Smooth muscle cell (in vitro differentiated cells): ENCODE measurements at regions not wholly inside any gene's neighbourhood (a gene's known extent, or its start where the extent isn't known, plus 50 kb on each side); places are given as distances from the start of the nearest gene placed in this dataset.

Experiments
- DNase-seq: peaks from one replicate; lab custom pipeline; 2025; ENCODE audit not compliant: unreplicated experiment; lab: John Stamatoyannopoulos, UW
- H2AFZ ChIP-seq: fragments of 200-600 bp; sonication (generic); 2 replicates; pipeline ENCODE4 v1.6.0; 2016; ENCODE audit warnings: antibody characterized with exemption, low read depth, mild to moderate bottlenecking
- H3F3A ChIP-seq: fragments of 200-600 bp; sonication (generic); 2 replicates; pipeline ENCODE4 v1.6.0; 2017; ENCODE audit warnings: antibody characterized with exemption, low read depth
- H3K27ac ChIP-seq: fragments of 200-600 bp; sonication (generic); 2 replicates; pipeline ENCODE4 v1.5.1; 2016; ENCODE audit warnings: low read depth, mild to moderate bottlenecking
- H3K27me3 ChIP-seq: fragments of 200-600 bp; sonication (generic); 2 replicates; pipeline ENCODE4 v1.6.1; 2016; ENCODE audit warnings: low read depth, mild to moderate bottlenecking
- H3K36me3 ChIP-seq: fragments of 200-600 bp; sonication (generic); 2 replicates; pipeline ENCODE4 v1.5.1; 2016; ENCODE audit warnings: low read depth
- H3K4me1 ChIP-seq: fragments of 200-600 bp; sonication (generic); 2 replicates; pipeline ENCODE4 v1.5.1; 2016; ENCODE audit warnings: low read depth
- H3K4me2 ChIP-seq: fragments of 200-600 bp; sonication (generic); 2 replicates; pipeline ENCODE4 v1.6.0; 2016; ENCODE audit warnings: mild to moderate bottlenecking
- H3K4me3 ChIP-seq: fragments of 200-600 bp; sonication (generic); 2 replicates; pipeline ENCODE4 v1.5.1; 2016; ENCODE audit warnings: mild to moderate bottlenecking
- H3K79me2 ChIP-seq: fragments of 200-600 bp; sonication (generic); 2 replicates; pipeline ENCODE4 v1.6.0; 2016; ENCODE audit warnings: low read depth, mild to moderate bottlenecking
- H3K9ac ChIP-seq: fragments of 200-600 bp; sonication (generic); 2 replicates; pipeline ENCODE4 v1.6.0; 2016; ENCODE audit warnings: low read depth
- H3K9me3 ChIP-seq: fragments of 200-600 bp; sonication (generic); replicated peaks from 2 replicates; pipeline ENCODE4 v1.5.1; 2016; ENCODE audit warnings: low read depth
- H4K20me1 ChIP-seq: fragments of 200-600 bp; sonication (generic); 2 replicates; pipeline ENCODE4 v1.6.0; 2016; ENCODE audit warnings: low read depth
- WGBS: methylation state at CpG from one replicate; pipeline ENCODE4 v1.1.7; 2016; ENCODE audit warnings: low lambda C conversion rate; 5-methylcytosine and 5-hydroxymethylcytosine counted together
- TF ChIP-seq, protein P1 (sequence below): fragments of 200-600 bp; sonication (generic); IDR thresholded peaks from 2 replicates; pipeline ENCODE4 v1.5.1; 2017; ENCODE audit warnings: borderline replicate concordance, mild to moderate bottlenecking, antibody characterized with exemption; ENCODE audit not compliant: insufficient read depth, poor library complexity, severe bottlenecking

- Histone ChIP-seq H3K4me3 (no peak overlapping the region), H3F3A (no peaks in the 10 kb centered on the region), H3K79me2 (no peaks in the 10 kb centered on the region), H3K9ac (no peak overlapping the region), H3K27me3 (no peaks in the 10 kb centered on the region), H3K9me3 (no peaks in the 10 kb centered on the region), H3K4me1 (no peaks in the 10 kb centered on the region), H3K36me3 (no peaks in the 10 kb centered on the region), H3K27ac (no peak overlapping the region), H3K4me2 (no peak overlapping the region), H2AFZ (no peak overlapping the region), H4K20me1 (no peaks in the 10 kb centered on the region)
- 48% methylated on average over 2 of the region's 2 CpGs for WGBS
- TF ChIP-seq, protein P1, sequence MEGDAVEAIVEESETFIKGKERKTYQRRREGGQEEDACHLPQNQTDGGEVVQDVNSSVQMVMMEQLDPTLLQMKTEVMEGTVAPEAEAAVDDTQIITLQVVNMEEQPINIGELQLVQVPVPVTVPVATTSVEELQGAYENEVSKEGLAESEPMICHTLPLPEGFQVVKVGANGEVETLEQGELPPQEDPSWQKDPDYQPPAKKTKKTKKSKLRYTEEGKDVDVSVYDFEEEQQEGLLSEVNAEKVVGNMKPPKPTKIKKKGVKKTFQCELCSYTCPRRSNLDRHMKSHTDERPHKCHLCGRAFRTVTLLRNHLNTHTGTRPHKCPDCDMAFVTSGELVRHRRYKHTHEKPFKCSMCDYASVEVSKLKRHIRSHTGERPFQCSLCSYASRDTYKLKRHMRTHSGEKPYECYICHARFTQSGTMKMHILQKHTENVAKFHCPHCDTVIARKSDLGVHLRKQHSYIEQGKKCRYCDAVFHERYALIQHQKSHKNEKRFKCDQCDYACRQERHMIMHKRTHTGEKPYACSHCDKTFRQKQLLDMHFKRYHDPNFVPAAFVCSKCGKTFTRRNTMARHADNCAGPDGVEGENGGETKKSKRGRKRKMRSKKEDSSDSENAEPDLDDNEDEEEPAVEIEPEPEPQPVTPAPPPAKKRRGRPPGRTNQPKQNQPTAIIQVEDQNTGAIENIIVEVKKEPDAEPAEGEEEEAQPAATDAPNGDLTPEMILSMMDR: no peak
- DNase-seq: no peak
Measured at GRCh38 chr2:12043131-12043530, 296.7 kb downstream of the LPIN1 start.

GRCh38 chr2:12044857-12045256, 298.4 kb downstream of the LPIN1 start:
- no peaks in the 10 kb centered on the region for H4K20me1 ChIP-seq
- no peaks in the 10 kb centered on the region for H3K9me3 ChIP-seq
- no peaks in the 10 kb centered on the region for H3K27me3 ChIP-seq
- no peaks in the 10 kb centered on the region for H3K4me1 ChIP-seq
- H3K4me3 ChIP-seq: no peak overlapping the region
- no peak overlapping the region for H2AFZ ChIP-seq
- H3K36me3 ChIP-seq: no peaks in the 10 kb centered on the region
- H3F3A ChIP-seq: no peaks in the 10 kb centered on the region
- no peak overlapping the region for H3K4me2 ChIP-seq
- H3K9ac ChIP-seq: no peak overlapping the region
- TF ChIP-seq, protein P1: no peak
- DNase-seq: no peak
- 93% methylated on average over 8 of the region's 8 CpGs for WGBS
- no peak overlapping the region for H3K27ac ChIP-seq
- H3K79me2 ChIP-seq: no peaks in the 10 kb centered on the region

DNA sequence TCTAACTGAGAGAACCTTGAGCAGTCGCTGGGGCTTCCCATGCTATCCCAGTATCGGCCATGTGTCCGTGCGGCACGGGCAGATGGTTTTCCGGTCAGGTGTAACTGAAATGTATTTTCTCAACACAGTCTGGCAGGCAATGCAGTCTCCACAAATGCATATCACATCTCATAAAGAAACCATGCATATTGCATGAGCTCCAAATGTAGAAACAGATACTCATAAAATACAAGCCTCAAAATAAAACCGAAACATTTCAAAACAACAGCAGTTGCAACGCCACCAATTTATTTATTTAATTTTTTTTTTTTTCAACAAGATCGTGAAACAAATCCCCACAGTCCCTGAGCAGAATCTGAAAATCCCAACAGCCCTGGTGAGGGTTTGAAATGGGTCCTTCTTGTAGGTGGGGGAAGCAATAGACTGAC, 299.4 kb downstream of the LPIN1 start:
- no peak overlapping the region for H3K4me2 ChIP-seq
- no peaks in the 10 kb centered on the region for H3F3A ChIP-seq
- H3K9me3 ChIP-seq: no peaks in the 10 kb centered on the region
- no peaks in the 10 kb centered on the region for H3K36me3 ChIP-seq
- no peak overlapping the region for H3K4me3 ChIP-seq
- WGBS: 87% methylated on average over 9 of the region's 9 CpGs
- TF ChIP-seq, protein P1: no peak
- no peak for DNase-seq
- no peaks in the 10 kb centered on the region for H3K4me1 ChIP-seq
- no peaks in the 10 kb centered on the region for H3K79me2 ChIP-seq
- no peak overlapping the region for H2AFZ ChIP-seq
- H3K27ac ChIP-seq: no peak overlapping the region
- H3K27me3 ChIP-seq: no peaks in the 10 kb centered on the region
- H4K20me1 ChIP-seq: no peaks in the 10 kb centered on the region
- H3K9ac ChIP-seq: no peak overlapping the region

DNA sequence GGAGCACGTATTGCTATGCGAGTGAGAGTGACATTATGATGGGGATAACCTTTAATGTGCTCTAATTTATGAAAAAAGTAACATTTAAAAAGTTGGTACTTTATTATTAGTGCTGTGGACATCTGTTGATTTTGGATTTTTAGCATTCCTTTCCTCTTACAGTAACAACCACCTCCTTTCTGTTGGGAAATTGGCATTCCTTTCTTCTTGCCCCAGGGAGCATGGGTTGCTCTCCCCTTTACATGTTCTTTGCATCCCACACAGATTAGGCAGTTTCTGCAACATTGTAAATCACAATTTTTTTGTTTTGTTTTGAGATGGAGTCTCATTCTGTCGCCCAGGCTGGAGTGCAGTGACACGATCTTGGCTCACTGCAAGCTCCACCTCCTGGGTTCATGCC, 300.2 kb downstream of the LPIN1 start:
- no peaks in the 10 kb centered on the region for H3K27me3 ChIP-seq
- H3K79me2 ChIP-seq: no peaks in the 10 kb centered on the region
- H3K4me2 ChIP-seq: no peak overlapping the region
- WGBS: 73% methylated on average over 4 of the region's 4 CpGs
- DNase-seq: no peak
- no peak overlapping the region for H2AFZ ChIP-seq
- H4K20me1 ChIP-seq: no peaks in the 10 kb centered on the region
- H3K27ac ChIP-seq: no peak overlapping the region
- no peaks in the 10 kb centered on the region for H3F3A ChIP-seq
- H3K9me3 ChIP-seq: no peaks in the 10 kb centered on the region
- no peak overlapping the region for H3K9ac ChIP-seq
- H3K36me3 ChIP-seq: no peaks in the 10 kb centered on the region
- no peaks in the 10 kb centered on the region for H3K4me1 ChIP-seq
- TF ChIP-seq, protein P1: no peak
- no peak overlapping the region for H3K4me3 ChIP-seq
